ENCODE measurements at regions not wholly inside any gene's neighbourhood (a gene's known extent, or its start where the extent isn't known, plus 50 kb on each side); places are given as distances from the start of the nearest gene placed in this dataset.

DNA sequence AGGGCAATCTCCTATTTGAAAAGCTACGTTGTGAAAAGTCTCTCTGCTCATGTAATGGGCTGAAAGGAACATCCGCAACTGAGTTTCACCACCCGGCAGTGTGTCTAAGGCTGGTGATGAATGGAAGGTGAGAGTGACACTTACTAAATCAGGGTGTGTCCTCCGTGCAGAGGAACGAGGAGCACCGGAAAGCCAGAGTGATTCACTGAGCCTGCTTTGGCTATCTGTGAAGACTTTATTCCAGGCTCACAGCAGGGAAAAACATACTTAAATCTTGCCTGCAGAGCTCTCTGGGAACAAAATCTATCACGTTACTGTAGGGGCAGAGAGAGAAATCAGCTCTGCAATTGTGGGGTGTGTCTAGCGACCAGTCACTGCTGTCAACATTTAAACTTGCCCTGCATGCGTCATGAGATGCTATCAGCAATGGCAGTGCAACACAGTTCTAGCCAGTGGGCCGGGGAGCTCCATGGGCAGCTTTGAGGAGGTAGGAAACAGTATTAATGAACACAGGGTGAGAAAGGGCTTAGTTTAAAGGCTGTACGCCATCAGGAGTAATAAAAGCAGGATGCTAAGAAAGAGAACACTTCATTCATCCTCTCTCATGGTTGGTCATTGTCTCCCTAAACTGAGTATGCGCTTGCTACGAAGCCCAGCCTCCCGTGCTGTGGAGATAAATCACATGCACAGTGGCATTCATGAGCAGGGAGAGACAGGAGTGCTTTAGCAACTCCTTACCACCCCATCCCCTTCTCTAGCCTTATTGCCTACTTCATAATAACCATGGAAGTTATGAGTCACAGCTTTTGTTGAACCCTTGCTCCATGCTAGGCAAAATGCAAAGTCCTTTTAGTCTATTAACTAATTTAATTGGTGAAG lies 542.7 kb upstream of the ADAMTS9 start:
- TF ChIP-seq, protein P1, sequence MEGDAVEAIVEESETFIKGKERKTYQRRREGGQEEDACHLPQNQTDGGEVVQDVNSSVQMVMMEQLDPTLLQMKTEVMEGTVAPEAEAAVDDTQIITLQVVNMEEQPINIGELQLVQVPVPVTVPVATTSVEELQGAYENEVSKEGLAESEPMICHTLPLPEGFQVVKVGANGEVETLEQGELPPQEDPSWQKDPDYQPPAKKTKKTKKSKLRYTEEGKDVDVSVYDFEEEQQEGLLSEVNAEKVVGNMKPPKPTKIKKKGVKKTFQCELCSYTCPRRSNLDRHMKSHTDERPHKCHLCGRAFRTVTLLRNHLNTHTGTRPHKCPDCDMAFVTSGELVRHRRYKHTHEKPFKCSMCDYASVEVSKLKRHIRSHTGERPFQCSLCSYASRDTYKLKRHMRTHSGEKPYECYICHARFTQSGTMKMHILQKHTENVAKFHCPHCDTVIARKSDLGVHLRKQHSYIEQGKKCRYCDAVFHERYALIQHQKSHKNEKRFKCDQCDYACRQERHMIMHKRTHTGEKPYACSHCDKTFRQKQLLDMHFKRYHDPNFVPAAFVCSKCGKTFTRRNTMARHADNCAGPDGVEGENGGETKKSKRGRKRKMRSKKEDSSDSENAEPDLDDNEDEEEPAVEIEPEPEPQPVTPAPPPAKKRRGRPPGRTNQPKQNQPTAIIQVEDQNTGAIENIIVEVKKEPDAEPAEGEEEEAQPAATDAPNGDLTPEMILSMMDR (conservative IDR thresholded peaks at IDR 0.05; ENCODE audit: low read depth in 2 of 2) = no peak
- no peak for TF ChIP-seq JUNB (IDR thresholded peaks at IDR 0.05; ENCODE audit: unreplicated experiment)
- no peak for TF ChIP-seq EZH2 (IDR thresholded peaks at IDR 0.05; ENCODE audit: low read depth, unreplicated experiment)
- TF ChIP-seq EZH2phosphoT487 (IDR thresholded peaks at IDR 0.05; ENCODE audit: unreplicated experiment) = no peak
- no peak for TF ChIP-seq POLR2AphosphoS5 (IDR thresholded peaks at IDR 0.05; ENCODE audit: low read depth)
- TF ChIP-seq STAT1 (IDR thresholded peaks at IDR 0.05; ENCODE audit: unreplicated experiment) = no peak
